MV-4-11 (cell line): ENCODE measurements at regions not wholly inside any gene's neighbourhood (a gene's known extent, or its start where the extent isn't known, plus 50 kb on each side); places are given as distances from the start of the nearest gene placed in this dataset.
"Not testable (repeated sequence)": the region's sequence is repeated elsewhere in the genome, so short reads cannot be mapped to it uniquely, and the experiment has no call there.

Experiments
- DNase-seq: peaks from one replicate; lab custom pipeline; 2025; lab: John Stamatoyannopoulos, UW

DNA sequence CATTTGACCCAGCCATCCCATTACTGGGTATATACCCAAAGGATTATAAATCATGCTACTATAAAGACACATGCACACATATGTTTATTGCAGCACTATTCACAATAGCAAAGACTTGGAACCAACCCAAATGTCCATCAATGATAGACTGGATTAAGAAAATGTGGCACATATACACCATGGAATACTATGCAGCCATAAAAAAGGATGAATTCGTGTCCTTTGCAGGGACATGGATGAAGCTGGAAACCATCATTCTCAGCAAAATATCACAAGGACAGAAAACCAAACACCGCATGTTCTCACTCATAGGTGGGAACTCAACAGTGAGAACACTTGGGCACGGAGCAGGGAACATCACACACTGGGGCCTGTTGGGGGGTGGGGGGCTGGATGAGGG lies 290.0 kb upstream of the HNRNPA3 start:
- not testable (repeated sequence) for DNase-seq

DNA sequence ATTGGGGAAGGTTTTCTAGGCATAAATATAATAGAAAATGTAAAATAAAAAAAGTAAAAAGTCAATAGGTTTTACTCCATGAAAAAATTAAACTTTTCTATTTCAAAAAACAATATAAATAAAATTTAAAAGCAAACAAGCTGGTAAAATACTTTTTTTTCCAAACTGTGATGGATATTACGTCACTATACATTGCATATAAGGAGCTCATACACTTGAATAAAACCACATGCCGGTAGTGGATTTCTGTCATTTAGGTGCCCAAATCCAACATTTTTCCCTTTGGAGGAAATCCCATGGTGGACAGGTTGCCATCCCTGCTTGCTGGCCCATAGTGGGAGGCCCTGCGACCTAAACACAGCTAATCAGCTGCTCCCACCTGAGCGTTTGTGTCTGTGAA lies 289.4 kb upstream of the HNRNPA3 start:
- no peak for DNase-seq

DNA sequence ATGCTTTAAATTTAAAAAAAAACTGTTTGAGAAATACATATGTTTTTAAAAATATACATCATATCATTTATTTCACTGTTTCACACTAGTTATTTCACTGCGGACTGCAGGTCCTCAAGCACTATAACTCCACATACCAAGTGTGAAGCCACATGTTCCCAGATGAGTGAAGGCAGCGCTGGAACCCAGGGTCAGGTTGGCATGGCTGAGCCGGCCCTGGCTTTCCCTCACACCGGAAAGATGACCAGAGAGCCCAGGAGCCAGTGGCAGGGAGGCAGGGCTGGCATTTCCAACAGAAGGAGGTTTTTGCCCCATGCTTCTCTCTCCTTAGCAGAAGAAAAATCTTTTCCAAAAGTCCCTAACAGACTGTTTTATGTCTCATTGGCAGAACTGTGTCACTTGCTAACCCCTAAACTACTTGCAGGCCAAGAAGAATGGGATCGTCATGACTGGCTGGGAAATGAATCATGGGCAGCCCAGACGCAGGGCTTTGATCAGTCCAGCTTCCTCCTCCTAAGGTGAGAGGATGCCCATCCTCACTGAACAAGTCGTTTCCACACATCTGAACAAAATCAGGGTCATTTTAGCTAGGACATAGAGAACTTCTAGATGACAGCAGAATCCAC lies 287.6 kb upstream of the HNRNPA3 start:
- DNase-seq, result no peak

DNA sequence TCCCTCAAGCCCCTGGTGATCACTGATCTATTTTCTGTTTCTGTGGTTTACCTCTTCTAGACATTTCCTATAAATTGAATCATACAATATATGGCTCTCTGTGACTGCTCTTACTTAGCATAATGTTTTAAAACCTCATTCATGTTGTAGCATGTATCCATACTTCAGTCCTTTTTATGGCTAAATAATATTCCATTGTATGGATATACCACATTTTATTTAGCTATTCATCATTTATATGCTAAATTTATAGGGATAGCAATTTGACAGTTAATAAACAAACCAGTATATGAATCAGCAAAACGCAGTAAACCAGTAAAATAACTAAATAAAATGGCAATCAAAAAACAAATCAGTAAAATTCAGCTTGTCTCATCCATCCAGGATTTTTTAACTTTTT lies 286.1 kb upstream of the HNRNPA3 start:
- no peak for DNase-seq

DNA sequence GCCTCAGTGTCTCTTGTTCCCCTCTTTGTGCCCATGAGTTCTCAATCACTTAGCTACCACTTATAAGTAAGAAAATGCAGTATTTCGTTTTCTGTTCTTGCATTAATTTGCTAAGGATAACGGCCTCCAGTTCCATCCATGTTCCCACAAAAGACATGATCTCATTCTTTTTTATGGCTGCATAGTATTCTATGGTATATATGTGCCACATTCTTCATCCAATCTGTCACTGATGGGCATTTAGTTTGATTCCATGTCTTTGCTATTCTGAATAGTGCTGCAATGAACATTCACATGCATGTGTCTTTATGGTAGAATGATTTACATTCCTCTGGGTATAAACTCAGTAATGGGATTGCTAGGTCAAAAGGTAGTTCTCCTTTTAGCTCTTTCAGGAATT lies 283.2 kb upstream of the HNRNPA3 start:
- DNase-seq, result not testable (repeated sequence)

DNA sequence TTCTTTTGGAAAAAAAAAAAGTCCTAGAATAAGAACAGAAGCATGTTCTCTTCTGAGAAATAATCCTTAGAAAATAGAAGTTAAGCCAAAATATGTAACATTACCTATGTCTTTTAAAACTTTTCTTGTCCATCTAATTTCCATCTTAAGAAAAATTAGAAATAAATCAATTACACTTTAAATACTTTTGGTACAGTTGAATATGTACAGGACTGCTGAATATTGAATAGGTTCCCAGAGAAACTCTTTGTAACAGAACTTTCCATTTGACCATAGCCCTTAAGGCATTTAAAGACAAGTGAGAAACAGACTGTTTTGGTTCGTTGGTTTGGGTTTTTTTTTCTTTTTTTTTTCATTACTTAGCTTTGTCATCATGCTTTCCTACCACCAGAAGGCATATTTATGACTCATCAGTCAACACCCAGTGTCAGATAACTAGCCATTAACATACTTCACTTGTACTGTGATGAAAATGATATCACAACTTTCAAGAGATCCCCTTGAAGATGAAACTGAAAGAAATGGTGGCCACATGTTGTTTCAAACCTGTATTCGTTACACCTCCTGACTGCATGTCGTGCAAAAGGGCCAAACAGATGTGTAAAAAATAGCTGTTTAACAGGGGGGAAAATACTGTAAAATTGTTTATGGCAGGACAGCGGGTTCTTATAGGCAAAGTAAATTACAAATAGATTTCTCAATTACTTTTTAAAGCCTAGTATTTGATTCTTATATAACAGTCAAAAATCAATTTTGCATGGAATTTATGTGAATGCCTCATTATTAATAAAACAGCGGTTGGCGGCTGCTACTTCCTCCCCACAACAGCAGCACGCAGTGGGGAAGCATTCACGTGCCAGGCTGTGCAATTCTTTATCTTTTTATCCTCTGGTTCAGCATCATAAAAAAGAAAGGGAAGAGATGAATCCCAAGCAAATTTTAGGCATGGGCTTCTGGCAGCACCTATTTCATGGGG lies 280.7 kb upstream of the HNRNPA3 start:
- no peak for DNase-seq

DNA sequence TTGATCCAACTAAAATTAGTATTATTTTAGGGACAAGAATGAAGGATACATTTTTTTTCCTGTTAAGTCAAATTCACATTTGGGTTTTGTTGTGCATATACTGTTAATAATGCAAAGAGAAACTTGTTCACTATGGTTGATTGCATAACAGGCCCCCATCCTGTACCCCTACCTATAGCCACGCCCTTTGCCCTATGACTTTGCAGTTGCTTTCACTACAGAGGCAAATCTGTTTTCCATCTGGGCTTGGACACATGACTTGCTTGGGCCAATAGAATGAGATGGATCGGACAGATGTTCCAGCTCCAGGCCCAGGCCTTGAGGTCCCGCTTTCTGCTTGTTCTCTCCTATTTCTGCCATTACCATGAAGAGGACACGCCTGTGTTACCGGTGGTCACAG lies 278.5 kb upstream of the HNRNPA3 start:
- DNase-seq, result no peak

DNA sequence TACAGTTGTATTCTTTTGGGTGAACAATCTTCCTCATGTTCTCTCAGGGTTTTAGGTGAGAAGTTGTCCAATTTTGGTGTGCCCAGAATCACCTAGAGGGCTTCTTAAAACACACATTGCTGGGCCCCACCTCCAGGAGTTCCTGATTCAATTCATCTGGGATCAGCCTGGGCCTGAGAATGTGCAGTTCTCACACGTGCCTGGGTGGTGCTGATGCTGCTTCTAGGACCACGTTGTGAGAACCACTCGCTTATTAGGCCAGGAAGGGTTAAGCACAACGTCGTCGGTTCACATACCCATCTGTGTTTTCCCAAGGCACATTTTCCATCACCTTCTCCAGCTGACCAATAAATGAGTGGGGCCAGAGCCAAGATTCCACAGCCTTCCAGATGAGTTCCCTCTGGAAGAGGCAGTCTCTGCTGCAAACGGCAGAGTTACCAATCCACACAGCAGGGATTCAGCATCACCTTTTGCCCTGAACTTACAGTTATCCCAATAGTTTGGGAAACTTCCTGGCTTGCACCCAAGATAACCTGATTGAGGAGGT lies 277.7 kb upstream of the HNRNPA3 start:
- no peak for DNase-seq

DNA sequence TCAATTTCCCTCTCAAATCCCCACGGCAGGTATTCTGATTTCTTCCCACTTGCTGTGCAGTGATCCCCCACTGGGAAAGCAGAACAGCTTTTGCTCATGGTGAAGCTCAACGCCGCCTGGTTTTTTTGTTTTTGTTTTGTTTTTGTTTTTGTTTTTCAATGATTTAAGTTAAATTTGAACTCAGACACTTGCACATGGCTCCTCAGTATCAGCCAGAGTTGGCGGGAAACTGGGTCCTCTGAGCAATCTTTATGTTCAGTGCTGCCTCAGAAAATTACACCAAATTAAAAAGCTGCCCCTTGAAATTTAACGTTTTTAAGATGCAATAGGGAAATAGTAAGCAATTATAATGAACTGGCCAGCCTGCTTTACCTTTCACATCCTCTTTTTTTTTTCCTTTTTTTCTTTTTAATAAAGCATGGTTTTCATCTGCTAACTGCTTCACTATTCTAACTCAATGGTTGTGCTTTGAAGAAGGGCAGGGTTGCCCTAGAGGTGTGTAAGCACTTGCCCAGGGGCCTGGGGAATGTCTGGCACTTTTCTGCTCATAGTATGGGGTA lies 277.0 kb upstream of the HNRNPA3 start:
- DNase-seq, result peak; percentile 39

DNA sequence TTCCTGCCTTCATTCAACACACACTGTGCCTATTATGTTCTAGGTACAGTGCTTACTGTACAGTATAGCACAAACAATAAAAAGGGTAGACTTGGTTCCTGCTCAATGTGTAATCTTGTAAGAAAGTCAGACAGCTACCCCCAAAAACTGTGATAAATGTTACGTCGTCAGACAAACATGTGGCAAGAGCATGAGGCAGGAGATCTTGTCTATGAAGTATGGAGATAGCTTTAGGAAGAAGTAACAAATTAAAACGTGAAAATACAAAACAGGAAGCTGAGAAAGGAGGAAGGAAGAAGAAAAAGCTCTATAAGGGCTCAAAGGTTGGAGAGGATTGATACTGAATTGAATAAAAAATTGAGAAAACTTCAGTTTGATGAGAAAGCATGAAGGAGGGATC lies 276.2 kb upstream of the HNRNPA3 start:
- DNase-seq, result peak; percentile 31

DNA sequence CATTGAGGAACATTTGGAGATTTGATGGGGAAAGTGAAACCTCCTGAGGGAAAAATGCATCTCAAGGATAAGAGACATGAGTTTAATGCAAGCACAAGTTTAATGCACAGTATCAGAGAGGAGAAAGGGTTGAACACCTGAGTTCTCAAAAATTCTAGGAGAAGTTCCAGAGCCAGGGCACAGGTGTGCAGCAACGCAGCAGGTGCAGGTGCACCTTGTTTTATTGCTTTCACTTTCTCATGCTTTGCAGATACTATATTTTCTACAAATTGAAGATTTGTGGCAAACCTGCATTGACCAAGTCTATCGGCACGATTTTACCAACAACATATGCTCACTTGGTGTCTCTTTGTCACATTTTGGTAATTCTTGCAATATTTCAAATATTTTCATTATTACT lies 267.6 kb upstream of the HNRNPA3 start:
- DNase-seq, result no peak

DNA sequence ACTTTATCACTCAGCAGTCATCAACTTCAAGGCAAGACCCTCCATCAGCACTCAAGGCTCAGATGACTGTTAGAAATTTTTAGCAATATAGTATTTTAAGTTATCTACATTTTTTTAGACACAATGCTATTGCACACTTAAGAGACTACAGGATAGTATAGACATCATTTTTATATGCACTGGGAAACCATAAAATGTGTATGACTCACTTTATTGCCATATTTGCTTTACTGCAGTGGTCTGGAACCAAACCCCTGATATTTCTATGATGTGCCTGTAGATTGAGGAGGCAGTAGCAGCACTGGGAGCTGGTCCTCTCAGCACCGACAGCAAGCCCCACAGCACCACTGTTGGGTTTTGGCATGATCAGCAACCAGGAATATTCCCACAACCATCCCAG lies 264.8 kb upstream of the HNRNPA3 start:
- no peak for DNase-seq

DNA sequence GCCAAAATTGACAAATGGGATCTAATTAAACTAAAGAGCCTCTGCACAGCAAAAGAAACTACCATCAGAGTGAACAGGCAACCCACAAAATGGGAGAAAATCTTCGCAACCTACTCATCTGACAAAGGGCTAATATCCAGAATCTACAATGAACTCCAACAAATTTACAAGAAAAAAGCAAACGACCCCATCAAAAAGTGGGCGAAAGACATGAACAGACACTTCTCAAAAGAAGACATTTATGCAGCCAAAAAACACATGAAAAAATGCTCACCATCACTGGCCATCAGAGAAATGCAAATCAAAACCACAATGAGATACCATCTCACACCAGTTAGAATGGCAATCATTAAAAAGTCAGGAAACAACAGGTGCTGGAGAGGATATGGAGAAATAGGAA lies 261.4 kb upstream of the HNRNPA3 start:
- DNase-seq, result not testable (repeated sequence)

DNA sequence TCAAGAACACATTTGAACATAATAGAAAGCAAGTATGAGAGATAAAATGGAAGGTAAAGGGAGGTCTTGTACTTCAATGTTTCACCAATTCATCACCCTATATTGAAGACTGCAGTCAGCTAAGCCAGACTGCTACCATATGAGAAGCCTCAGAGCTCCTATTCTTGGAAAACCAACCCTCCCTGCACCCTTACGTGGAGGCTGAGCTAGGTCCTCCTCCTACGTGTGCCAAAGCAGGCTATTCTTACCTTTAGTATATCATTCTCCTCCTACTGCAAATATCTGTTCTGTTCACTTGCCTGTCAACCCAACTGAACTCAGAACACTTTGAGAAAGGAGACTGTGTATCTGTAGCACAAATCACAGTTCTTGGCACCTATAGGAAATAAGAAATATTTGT lies 255.8 kb upstream of the HNRNPA3 start:
- no peak for DNase-seq

DNA sequence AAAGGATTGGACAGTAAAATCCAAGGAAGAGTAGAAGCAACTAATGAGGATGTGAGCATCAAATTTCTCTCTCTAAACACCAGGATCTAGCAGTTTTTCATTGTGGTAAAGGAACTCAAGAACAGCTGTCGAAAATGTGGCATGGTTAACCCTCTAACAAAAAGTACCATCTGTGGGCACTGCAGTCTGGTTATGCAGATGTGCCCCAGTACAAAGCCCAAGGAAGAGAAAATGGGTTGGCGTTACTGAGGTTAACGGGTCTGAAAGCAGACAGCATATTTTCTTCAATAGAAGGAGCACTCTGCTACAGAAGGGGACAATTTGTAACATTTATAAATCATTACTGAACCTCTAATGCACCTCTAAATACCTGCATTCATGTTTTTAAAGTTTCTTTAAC lies 253.0 kb upstream of the HNRNPA3 start:
- DNase-seq, result no peak

DNA sequence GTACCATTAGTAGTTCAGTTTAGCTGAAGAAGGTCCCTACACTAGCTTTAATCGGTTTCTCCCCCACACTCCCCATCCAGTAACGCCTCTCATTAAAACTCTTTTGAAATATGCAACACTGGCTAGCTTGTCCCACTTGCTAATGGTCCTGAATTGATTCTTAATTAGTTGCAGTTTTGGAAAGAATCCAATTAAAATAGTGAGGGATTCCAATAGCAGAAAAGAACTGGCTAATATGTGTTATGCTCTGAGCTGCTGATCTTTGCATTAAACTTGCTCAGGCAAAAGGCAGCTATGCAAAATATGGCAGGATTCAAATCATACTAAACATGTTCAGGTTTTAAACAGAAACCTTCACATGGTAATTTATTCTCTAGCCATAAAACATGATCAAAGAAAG lies 252.5 kb upstream of the HNRNPA3 start:
- DNase-seq, result no peak

DNA sequence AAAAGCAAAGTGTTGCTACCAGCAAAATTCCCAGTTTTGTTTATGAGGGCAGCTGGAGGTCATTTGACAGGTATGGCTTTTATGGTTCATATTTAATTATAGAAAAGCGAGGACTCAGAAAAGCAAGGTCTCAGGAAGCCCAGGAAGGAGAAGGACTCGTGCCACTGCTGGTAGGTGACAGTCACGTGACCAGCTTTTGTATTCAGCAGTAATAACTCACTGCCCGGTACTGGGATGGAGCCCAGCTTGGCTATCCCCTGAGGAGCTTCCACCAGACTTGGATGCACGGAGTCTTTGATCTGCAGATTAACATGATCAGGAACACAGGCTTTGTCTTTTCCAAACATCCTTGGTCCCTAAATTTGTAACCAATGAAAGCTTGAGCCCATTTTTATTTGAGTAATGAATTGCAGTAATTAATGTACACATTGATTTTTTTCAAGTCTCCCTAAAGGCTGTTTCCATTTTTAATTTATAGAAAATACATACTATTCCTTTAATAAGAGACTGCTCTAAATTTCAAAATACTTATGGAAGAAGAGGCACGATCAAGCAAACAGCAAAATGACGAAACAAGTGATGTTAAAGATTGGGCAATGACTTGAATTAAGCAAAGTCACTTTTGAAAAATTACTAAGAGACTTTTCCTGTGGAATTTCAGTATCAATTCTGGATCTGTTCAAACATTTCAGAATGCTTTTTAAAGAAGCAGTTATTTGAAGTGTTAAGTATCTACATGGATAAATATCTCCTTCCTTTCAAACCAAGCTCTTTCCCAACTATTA lies 251.7 kb upstream of the HNRNPA3 start:
- DNase-seq, result no peak

DNA sequence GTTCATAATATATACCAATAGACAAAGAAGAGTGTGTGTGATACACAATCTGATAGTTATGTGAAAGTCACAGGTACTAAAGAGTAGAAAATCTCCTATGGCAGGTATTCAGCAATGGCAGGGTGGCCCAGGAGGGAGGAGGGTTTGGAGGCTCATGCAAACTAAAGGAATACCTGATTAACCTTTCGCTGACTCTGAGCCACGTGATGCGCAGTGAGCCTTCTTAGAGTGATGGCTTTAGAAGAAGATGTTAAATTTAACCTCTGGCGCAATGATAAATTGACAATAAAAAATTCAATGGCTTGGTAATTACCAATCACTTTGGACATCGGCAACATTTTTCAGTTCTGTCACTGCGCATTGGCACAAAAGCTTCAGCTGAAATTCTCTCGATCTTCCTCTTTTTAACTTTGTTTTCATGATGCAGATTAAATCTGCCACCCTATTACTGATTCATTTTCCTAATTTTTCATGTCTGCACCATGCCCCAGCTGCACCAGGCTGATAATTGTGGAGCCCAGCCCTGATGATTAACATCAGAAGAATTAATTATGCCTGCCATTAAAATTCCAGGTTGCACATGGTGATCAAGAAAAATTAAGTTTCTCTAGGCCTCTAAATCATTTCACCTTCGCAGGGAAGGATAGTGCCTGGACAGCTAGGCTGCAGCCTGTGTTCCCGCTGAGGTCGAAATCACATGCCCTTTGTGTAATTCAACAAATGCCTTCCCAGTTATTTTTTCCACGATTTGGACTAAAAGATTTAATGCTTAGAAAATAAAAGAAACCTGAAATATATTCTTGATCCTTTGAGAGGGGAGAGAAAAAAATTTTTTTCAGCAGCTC lies 250.6 kb upstream of the HNRNPA3 start:
- DNase-seq, result no peak

DNA sequence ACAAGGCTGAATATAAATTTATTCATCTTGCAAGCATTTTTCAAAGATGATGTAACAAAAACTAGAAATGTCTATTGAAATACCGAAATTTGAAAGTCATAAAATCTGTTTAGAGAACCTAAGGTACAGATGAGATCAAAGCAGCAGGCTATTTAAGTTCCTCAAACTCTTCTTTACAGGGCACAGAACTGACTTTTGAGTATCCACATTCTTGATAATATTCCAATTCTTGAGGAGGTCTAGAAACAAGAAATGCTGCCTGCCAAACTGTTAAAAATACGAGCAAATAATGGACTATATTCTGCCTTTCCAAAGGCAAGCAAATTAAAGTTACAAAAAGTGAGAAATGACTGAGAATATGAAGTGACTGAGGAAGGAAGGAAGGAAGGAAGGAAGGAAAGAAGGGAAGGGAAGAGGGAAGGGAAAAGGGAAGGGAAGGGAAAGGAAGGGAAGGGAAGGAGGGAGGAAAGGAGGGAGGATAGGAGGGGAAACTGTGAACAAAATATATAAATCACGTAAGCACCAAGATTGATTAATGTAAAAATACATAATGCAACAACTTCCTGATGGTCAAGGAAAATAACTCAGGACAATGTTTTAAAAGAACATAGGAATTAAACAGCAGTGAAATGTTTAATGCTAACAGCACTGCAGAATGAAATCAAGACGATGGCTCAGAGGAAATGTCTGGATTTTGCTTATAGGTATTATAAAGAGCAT lies 248.9 kb upstream of the HNRNPA3 start:
- no peak for DNase-seq

DNA sequence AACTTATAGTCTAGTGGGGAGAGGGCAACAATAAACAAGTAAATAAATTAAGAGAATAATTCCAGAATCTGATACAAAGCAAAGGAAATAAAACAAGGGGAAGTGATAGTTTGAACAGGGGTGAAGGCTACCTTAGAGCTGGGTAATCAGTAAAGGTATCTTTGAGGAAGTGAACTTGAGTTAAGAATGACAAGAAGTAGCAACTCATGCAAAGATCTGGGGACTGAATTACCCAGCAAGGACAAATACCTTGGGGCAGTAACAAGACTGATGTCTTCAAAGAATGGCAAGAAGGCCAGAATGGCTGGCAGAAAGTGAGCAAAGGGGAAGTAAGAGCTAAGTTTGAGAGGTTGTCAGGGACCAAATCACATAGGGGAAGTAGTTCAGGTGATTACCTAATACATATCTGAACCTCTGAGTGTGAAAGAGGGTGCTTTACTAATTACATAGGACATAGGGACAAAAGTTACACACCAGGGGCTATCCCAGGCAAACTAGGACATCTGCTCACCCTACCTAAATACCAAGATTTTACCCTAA lies 244.6 kb upstream of the HNRNPA3 start:
- DNase-seq, result no peak
